CD4-positive, alpha-beta T cell treated with Interleukin-4 for 4 hours (primary cell): ENCODE measurements at regions not wholly inside any gene's neighbourhood (a gene's known extent, or its start where the extent isn't known, plus 50 kb on each side); places are given as distances from the start of the nearest gene placed in this dataset.

ENCODE experiments used
- DNase-seq: peaks from one replicate; pipeline ENCODE4 v3.0.0-alpha.2; 2020

DNA sequence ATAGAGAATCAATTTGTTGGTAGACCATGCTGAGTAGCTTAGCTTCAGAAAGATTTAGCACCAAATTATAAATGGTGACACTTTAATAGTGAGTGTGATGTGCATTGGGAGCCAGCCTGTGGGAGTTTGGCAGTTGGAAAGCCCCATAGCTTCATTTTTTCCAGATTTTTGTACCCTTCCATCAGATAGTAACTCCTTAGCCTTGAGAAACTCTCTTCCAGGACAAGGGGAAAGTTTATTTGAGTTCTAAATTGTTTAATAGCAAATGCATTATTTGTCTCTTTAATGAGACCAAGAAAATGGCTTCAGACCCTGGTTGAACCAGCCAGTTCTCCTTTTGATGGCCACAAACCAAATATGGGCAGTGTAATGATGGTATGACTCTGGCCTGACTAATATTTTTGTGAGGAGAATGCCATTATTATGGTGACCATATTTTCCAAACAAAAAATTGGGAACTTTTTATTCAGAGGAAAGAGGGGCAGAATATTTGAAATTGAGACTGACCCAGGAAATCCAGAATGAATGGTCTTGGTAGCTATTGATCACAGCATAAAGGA lies 49.8 kb downstream of the PLCE1 start:
- no peak for DNase-seq

DNA sequence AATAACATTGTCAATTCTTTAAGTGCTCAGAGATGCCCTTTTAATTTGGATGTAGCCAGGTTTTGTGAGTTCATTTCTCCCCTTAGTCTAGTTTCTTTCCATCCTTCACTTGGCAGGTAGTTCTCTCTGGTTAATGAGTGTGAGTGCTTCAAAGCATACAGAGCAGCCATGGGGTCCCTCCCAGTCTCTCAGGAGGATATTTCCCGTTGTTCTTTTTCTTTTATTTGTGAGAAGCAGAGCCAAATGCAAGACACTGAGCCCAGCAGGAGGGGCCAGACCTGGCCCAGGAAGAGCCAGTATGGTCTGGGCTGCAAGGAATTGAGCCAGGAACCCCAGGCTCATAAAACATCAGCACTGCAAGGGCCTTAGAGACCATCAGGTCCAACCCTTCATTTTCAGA lies 52.4 kb downstream of the PLCE1 start:
- no peak for DNase-seq

DNA sequence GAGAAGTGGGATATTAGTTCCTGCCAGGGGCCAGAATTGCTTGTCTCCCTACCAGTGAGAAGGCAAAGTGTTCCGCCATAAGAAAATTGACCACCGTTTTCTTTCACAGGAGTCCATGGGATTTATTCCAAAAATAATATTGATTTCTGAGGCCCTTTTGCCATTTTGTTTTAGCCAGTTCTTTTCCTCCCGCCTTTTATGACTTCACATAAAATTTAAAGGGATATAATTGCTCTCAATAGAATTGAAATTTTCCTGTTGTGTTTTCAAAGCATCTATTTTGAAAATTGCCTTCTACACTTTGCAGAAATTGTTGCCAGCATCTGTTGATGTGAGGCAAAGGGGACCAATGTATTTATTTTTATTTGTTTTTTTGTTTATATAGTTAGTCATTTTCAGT lies 53.6 kb downstream of the PLCE1 start:
- DNase-seq: no peak

DNA sequence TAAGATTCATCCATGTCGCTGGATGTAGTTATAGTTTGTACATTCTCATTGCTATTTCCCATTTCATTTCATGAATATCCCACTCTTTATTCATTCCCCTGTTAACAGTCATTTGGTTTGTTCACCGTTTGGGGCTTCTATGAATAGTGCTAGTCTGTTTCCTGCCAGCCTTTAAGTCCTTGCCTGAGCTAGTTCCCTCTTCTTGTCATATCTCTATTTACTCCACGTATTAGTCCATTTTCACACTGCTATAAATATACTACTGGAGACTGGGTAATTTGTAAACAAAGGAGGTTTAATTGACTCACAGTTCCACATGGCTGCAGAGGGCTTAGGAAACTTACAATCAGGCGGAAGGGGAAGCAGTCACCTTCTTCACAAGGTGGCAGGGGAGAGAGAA lies 56.2 kb downstream of the PLCE1 start:
- DNase-seq: no peak

DNA sequence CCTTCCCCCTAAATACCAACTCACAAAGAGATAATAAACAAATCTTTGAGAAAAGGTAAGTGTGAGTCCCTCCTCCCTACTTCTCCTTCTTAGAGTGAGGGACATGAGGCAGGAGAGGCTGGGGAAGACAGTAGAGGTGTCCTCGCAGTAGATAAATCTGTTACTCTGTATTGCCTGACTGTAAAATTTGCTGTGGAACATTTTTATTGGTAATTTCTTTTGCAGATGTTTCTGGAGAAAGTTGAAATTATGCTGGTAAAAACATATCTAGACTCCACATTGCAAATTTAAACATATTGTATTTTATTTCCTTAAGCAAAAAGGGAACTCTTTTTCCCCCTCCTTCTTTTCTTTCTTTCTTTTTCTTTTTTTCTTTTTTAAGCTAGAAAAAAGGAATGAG lies 58.5 kb downstream of the PLCE1 start:
- no peak for DNase-seq

DNA sequence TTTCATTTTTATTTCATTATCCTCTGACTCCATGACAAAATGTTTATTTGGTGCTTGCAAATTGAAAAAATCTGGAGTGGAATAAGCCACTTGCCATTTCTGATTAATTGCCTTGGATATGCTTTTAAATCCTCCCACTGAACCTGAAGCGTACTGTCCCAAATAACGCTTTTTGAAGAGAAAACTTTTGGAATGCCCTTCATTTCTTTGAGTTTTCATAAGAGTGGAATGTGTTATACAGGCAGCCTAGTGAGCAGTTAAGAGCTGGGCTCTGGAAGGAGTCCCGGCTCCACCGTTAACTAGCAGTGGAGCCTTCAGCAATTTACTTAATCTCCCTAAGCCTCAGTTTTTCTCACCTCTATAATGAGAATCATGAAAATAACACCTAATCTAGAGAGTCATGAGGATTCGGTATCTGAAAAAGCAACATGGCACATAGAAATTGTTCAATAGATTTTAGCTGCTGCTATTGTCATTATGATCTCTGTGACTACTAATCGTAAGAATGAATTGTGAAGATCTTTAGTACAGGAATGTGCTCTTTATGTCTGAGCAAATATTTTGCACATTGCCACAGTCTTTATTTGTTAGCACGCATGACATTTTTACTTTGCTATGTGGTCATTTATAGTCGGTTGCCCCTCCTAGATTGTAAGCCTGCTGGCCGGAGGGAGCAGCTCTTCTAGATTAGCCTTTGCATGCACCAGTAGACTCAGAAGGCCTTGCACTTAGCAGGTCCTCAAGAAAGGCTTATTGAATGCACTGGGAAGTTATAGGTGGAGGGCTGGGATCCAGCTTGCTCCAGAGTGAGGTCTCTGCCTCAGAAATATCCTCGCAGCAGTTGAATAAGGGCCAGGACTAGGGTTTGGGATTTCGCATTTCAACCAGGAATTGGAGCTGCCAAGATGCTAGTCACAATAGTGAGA lies 59.4 kb downstream of the PLCE1 start:
- no peak for DNase-seq

DNA sequence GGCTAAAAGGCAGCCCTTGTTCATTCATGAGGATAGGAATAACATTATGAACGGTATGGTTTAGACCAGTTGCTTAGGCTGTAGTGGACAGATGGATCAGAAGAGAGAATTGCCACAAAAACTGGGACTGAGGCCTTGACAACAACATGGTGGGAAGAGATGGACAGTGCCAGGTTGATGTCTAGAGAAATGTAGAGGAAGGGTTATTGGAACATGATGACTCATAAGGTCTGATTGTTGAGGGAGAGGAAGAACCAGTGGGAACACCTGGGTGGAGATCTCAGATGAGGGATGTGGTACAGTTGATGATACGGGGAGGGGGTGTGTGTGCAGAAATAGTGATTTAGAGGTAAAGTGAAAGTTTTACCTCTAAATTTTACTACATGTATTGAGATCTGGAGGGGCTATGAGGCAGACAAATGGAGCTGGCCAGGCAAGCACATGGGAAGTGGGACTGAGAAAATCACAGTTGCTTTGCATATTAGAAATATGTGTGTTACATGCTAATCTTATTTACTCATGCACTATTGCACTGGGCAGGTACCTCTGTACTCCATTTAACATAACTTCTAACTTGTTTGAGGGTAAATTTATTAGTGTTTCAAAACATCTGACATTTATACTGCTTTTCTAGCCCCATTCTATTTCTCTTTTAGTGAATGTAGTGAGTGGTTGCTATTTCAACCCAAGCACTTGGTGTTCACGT lies 65.6 kb downstream of the PLCE1 start:
- DNase-seq: no peak

DNA sequence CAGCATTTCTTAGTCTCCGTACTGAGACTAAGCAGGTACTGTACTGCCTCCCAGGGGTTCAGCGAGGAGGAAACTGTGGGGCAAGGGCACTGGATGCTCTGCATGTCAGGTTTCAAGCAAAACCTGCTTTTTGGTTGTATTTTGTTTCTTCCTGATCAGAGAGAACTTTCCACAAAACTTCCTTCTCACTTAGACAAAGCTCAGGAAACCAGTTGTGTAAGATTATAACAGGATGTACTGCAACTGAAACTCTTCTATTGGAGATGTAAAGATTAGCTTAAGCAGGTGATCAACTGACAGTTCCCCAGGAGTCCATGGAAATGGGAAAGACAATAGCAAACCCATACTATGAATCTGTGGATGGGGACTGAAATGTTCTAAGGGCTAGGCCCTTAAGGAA lies 67.3 kb downstream of the PLCE1 start:
- DNase-seq: no peak

DNA sequence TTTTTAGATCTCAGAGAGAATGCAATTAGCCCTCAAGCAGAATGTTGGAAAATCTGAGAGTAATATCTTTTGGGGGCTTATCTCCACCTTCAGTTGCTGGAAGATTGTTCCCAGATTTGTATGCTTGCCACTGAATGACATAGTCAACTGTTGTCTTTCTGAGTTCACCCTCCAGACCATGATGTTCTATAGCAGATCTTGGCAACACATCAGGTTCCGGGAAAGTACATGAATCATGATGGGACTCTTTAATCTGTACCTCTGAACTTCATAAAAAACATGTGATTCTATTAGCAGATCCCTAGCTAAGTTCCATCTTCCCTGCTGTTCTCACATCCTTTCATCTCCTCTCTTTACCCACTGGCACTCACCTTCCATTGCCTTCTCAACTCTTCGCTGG lies 68.9 kb downstream of the PLCE1 start:
- DNase-seq: no peak

DNA sequence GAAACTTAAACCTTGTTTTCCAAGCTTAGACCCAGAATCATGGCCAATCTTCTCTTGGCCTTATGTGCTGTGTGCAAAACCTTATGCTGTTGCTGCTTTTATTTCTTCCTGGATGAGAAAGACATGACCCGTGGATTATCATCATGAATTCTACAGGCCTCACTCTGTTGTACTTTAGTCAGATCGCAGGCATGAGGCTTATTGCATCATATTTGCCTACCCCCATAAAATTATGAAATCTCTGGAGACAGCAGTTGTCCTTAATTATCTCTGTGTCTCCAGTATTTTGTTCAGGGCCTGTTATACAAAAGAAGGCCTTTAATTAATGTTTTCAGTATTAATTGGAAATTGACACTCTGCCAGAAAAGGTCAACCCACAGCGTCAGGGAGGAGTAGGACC lies 71.6 kb downstream of the PLCE1 start:
- DNase-seq: no peak

DNA sequence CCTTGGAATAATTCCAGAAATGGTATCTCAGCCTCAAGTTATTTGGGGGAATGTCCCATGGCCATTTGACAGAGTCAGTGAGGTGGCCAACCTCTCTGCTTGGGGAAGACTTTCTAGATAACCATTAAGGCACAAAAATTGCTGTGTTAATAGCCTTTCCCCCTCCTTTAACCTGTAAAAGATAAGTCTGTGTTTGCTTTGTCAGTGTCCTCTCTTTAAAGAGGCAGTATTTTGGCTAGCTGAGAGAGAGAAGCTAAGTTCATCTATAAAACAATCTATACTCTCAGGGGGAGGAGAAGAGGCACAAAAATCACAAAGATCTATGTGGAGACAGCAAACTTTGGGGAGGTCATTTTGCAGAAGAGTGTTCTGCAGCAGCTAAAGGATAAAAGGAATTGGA lies 72.1 kb downstream of the PLCE1 start:
- DNase-seq: no peak

DNA sequence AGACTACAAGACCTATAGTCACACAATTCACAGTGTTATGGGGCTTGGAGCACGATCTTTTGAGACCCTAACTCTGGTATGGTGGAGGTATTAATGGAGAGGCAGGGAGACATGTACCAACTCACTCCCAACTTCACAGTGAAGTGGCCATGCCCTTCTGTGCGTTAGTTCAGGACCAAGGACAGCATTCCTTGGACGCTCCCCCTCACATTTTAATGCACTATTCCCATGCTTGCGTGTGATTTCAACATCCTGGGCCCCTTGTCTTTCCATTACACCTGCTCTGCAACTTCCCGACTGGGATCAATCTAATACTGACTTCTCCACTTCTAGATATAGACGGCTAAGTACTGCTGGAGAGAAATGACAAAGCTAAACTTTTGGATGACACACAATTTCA lies 72.7 kb downstream of the PLCE1 start:
- DNase-seq: no peak

DNA sequence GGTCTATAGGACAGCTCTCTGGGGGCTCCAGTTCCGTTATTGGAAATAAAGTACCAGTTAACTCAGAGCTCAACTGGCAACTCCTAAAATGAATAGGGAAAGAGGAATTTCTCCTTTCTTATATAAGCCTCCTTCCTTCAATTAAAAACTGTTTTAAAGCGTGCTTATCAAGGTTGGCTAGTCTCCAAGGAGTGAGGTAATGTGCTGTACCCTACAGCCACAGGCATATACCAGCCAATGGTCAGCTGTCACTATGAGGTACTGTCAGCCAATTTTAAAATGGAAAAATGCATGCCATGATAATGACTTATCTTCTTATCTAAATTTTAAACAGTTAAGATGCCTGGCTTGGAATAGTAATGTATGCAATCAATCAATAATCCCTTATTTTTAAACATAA lies 76.2 kb downstream of the PLCE1 start:
- DNase-seq: no peak

DNA sequence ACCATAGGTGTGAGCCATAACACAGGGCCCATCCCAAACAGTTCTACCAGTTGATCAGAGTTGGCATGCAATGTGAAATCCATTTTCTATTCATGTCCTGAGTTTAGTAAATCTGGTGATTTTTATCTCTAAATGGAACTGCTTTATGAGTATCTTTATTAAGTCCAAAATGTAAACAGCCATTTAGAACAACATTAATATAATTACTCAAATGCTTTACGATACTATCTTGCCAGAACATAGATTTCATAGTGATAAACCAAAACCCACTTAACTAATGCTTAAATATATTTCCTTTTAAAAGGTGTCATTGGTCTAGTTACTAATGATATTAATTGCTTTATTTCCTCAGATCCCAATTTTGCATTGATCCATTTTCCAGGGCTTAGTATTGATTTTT lies 80.7 kb downstream of the PLCE1 start:
- no peak for DNase-seq

DNA sequence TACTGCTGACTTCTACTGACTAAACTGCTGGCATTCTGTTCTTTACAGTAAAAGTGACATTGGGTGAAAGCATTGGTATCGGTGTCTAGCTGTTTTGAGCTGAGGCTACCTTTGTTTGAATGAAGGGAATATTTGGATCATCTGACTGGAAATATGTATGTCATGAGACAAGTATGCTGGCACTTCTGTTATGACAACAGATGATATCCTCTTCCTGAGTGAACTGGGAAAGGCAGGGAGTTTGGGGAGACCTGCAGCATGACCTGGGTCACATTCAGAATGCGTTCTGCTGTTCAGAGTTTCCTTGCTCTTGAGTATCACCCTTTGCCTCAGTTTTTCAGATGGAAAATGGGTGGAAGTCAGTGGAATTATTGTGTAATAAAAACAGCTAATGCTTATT lies 81.8 kb downstream of the PLCE1 start:
- no peak for DNase-seq

DNA sequence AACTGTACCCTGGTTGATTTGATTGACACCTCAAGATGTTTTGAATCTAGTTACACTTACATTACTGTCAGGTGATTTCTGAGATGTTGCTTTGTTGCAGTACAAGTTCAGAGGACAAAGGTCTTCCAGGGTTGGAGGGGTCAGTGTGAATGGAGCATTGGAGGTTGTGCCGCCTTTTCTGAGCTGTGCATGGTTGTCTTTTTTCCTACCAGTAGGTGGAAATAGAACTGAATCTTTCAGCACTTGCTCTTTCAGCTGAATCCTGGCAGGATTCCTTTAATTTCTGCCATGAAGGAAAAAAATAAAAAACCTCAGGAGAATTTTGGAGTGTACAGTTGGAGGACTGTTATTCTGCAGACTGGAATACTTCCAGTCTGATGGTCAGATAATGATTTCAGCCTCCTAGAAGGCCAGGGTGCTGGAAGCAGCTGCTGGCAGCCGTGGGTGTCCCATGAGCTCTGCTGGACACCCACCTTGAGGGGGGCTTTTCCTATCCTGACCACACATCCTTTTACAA lies 82.7 kb downstream of the PLCE1 start:
- DNase-seq: no peak

DNA sequence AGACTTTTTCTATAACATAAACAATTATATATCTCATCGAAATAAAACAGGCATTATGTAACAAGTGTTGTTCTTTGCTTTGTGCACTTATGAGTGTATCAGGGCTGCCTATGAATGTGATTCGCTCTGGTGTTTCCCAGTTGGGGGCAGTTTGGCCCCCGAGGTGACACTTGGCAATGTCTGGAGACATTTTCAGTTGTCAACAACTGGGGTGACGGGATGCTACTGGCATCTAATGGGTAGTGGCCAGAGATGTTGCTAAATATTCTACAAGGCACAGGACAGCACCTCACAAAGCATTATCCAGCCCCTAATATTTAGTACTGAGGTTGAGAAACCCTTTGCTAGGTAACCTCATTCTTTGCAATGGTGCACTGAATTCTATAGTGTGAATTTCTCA lies 83.3 kb downstream of the PLCE1 start:
- DNase-seq: no peak

DNA sequence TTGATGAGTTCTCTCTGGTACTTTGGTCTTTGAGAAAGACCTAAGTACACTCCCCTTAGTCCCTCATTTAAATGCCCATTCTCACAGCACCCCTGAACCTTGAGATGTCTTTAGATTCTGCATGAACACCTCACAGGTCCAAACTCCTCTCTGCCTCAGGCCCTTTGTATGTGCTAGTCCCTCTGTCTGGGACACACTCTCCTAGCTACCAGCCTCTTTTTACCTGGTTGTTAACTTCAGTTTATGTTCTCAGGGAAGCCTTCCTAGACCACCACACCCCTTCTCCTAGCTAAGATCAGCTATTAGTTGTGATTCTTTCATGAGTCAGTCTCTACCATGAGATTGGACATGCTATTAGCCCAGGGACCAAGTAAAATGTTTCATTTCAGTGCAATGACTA lies 86.4 kb downstream of the PLCE1 start:
- no peak for DNase-seq

DNA sequence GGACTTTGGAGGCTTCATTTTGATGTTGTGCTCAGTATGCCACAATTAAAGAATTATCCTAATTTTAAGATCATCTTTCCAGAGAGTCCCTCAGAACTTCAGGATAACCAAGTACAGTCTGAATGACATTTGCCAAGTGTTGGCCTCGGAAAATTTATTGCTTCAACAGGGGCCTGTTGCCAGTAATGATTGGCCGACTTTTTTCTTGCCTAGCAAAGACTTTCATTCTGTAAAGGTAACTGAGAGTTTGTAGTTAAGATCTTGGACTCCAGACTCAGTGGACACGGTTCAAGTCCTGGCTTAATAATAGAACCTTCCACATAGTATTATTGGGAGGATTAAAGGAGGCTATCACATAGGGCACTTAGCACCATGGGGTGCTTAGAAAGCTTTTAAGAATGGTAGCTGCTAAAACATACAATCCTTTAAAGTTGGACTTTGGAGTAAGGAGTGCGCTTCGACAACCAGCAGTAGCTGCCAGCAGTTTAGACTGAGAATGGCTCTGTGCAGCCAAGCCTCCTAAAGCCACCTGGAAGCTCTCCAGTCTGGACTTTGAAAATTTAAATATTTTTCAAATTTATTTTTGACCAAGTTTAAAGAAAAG lies 90.0 kb downstream of the PLCE1 start:
- DNase-seq: no peak

DNA sequence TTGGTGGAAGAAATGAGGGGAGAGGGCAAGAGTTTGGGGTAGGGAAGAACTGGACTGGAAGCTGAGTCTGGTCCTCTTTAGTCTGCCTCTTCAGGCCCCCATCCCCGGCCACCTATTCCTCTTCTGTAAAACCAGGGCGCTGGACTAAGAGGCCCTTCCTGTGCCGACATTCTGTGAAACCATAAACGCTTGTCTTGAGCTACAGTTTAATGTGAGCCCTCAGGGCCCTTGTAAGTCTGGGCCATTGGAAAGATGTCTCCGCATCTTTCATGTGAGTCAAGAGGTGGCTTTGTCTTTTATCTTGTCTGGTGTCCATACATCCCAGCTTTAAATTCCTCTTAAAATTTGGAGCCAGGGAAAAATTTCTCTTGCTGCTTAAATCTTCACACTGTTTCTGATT lies 90.6 kb downstream of the PLCE1 start:
- no peak for DNase-seq

DNA sequence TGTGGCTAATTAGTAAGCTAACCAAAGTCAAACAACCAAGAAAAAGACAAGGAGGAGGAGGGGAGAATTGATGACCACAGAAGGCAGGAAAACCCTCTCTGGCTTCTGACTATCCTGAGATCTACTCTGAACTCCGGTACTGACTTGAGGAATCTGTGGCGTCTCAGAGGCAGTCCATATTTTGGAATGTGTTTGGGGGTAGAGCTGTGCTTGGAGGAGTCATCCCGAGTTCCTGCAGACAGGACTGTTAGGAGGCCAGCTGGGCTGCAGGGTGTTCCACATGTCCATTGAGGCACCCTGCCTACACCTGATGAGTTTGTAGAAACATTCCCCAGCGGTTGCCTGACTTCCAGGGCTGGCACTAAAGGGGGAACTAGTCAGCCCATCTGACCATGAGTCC lies 91.6 kb downstream of the PLCE1 start:
- DNase-seq: no peak

DNA sequence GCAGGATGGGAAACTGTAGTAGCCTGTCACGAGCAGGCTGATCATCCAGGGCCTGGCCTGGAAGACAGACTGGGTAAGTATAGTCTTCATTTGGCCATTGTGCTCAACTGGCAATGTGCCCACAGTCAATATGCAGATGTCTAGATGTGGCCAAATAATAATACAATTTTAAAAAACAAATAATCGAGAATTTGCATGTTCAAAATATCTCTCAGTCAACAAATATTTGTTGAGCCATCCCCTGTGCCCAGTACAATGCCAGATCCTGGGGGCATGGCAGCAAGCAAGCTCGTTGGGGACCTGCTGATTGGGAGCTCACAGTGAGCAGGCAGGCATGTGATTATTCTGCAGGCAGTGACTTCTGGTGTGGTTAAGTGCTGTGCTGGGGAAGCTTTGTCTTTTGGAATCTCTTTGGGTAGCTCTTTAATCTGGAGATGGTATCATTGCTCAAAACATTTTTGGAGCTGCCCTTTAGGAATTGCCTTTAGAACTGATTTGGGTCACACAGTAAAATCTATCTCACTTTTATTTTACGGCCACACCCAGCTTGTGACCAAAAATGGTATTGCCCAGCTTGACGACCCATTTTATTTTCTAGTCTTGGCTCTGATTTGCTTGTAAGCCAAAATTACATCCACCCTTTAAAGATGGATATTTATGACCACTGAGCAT lies 92.2 kb downstream of the PLCE1 start:
- DNase-seq: no peak

DNA sequence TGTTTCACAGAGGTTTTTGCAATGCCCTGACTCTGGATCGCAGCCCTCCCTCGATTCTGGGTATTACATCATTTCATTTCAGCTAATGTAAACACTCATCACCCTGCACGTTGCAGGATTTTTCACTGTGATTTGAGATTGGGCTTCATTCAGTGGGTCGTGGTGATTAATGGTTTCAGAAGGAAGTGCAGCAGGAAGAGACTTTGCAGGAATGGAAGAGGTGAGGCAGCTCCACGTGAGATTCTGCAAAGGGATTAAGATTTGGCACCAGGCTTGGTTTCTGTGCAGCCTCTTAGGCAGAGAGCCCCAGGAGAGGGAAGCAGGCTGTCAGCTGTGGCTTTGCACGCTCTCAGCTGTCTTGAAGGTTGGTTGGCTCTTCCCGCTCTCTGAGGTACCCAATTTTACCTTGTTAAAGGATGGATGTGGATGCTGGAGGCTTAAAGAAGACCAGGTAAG lies 95.2 kb downstream of the PLCE1 start:
- DNase-seq: no peak
